ENCODE measurements at regions not wholly inside any gene's neighbourhood (a gene's known extent, or its start where the extent isn't known, plus 50 kb on each side); places are given as distances from the start of the nearest gene placed in this dataset.

GRCh38 chr1:157291083-157291482 is 152.9 kb upstream of the ETV3 start:
- POLR2A ChIA-PET, result no interaction called here
- H3K36me3 Mint-ChIP-seq (ENCODE audit: low read depth), result no peaks in the 10 kb centered on the region
- no peak overlapping the region for H3K4me3 Mint-ChIP-seq
- DNase-seq (no peak), ATAC-seq (ENCODE audit: low read depth) (no peak)
- H3K4me1 Mint-ChIP-seq, result peaks cover 6% of the 10 kb centered on the region
- H3K9me3 Mint-ChIP-seq, result no peaks in the 10 kb centered on the region
- peaks cover 33% of the 10 kb centered on the region for H3K27me3 Mint-ChIP-seq
- TF ChIP-seq CTCF (IDR thresholded peaks at IDR 0.05), result no peak
- no peak overlapping the region for H3K27ac Mint-ChIP-seq
- intact Hi-C loops (cut with micrococcal nuclease), result no loop called here
- CTCF ChIA-PET, result no interaction called here

- Mint-ChIP-seq H3K9me3 (no peaks in the 10 kb centered on the region), H3K4me3 (no peak overlapping the region), H3K36me3 (ENCODE audit: low read depth) (no peaks in the 10 kb centered on the region), H3K27ac (no peak overlapping the region), H3K27me3 (peaks cover 25% of the 10 kb centered on the region), H3K4me1 (peaks cover 6% of the 10 kb centered on the region)
- CTCF ChIA-PET, result no interaction called here
- intact Hi-C loops (cut with micrococcal nuclease), result no loop called here
- ATAC-seq (ENCODE audit: low read depth), result no peak
- no peak for TF ChIP-seq CTCF (IDR thresholded peaks at IDR 0.05)
- no peak for DNase-seq
- POLR2A ChIA-PET, result no interaction called here
These were observed 151.4 kb upstream of the ETV3 start for GRCh38 chr1:157289424-157290105.

DNA sequence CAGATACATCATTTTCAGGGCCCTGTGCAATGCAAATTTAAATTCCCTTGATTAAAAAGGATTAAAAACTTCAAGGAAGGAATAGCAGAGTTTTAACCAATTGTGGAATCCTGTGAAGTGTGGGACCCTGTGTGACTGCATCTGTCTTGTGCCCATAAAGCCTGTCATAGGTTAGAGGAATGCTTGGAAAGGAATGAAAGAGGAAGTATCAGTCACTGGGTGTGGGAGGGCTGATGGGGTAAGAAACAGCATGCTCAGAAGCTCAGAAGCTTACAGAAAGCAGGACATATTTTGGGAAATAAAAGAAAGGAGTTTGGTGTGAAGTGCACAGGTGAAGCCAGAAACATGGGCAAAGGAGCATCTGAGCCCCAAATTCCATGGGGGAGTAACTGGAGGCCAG is 150.8 kb upstream of the ETV3 start:
- no peak for TF ChIP-seq CTCF (IDR thresholded peaks at IDR 0.05)
- H3K4me1 Mint-ChIP-seq, result peaks cover 6% of the 10 kb centered on the region
- intact Hi-C loops (cut with micrococcal nuclease), result no loop called here
- H3K27ac Mint-ChIP-seq, result no peak overlapping the region
- DNase-seq (no peak), ATAC-seq (ENCODE audit: low read depth) (no peak)
- H3K9me3 Mint-ChIP-seq, result no peaks in the 10 kb centered on the region
- no peaks in the 10 kb centered on the region for H3K36me3 Mint-ChIP-seq (ENCODE audit: low read depth)
- peaks cover 23% of the 10 kb centered on the region for H3K27me3 Mint-ChIP-seq
- POLR2A ChIA-PET, result no interaction called here
- H3K4me3 Mint-ChIP-seq, result no peak overlapping the region
- CTCF ChIA-PET, result no interaction called here

DNA sequence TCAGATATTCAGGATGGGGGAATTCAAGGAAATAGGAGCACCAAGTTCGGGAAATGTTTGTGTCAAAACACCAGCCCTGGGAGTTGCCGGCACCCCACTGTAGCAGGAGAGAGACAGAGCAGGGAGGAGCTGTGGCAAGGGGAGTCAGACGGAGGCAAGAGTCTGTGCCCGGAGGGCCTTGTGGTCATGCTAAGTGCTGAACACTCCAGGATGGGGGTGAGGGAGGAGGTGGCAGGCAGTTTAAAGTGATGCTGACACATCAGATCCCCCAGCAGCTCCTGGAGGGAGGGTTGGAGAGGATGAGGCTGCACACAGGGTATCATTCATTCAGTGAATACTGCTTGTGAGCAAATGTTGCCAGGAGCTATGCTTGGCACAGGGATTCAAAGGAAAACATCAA is 150.3 kb upstream of the ETV3 start:
- H3K36me3 Mint-ChIP-seq (ENCODE audit: low read depth), result no peaks in the 10 kb centered on the region
- peaks cover 6% of the 10 kb centered on the region for H3K4me1 Mint-ChIP-seq
- ATAC-seq (ENCODE audit: low read depth) (no peak), DNase-seq (no peak)
- intact Hi-C loops (cut with micrococcal nuclease), result no loop called here
- H3K27ac Mint-ChIP-seq, result no peak overlapping the region
- peaks cover 20% of the 10 kb centered on the region for H3K27me3 Mint-ChIP-seq
- no peak for TF ChIP-seq CTCF (IDR thresholded peaks at IDR 0.05)
- no peak overlapping the region for H3K4me3 Mint-ChIP-seq
- H3K9me3 Mint-ChIP-seq, result no peaks in the 10 kb centered on the region
- CTCF ChIA-PET, result no interaction called here
- POLR2A ChIA-PET, result no interaction called here

- ChIA-PET CTCF (no interaction called here), POLR2A (no interaction called here)
- TF ChIP-seq CTCF (IDR thresholded peaks at IDR 0.05), result no peak
- Mint-ChIP-seq H3K36me3 (ENCODE audit: low read depth) (no peaks in the 10 kb centered on the region), H3K4me3 (no peak overlapping the region), H3K27ac (no peak overlapping the region), H3K4me1 (peaks cover 3% of the 10 kb centered on the region), H3K9me3 (no peaks in the 10 kb centered on the region), H3K27me3 (peaks cover 22% of the 10 kb centered on the region)
- ATAC-seq (ENCODE audit: low read depth) (no peak), DNase-seq (no peak)
- intact Hi-C loops (cut with micrococcal nuclease), result no loop called here
These were observed 149.8 kb upstream of the ETV3 start for GRCh38 chr1:157288006-157288405.

Measured in activated B cell treated with CpG ODN at 0.5 μM for 24 hours (primary cell).